K562 (cell line): ENCODE measurements at regions not wholly inside any gene's neighbourhood (a gene's known extent, or its start where the extent isn't known, plus 50 kb on each side); places are given as distances from the start of the nearest gene placed in this dataset.
A peak's percentile ranks its signal among the peaks of the same experiment; 100 is the strongest.

Experiments
- BACH1 ChIP-seq: fragments of 200-800 bp; sonication (Bioruptor generic); IDR thresholded peaks from 2 replicates; pipeline ENCODE4 v1.6.1; 2016; ENCODE audit warnings: missing genetic modification characterization, missing compliant biosample characterization
- HNRNPL ChIP-seq: fragments of 200-400 bp; formaldehyde crosslinking; IDR thresholded peaks from 2 replicates; pipeline ENCODE4 v1.6.1; 2017; ENCODE audit warnings: low read depth, mild to moderate bottlenecking, low read length
- ILK ChIP-seq: fragments of 450-650 bp; IDR thresholded peaks from 2 replicates; pipeline ENCODE4 v1.6.1; 2016; ENCODE audit warnings: missing genetic modification characterization, low read depth, mild to moderate bottlenecking, missing compliant biosample characterization, moderate library complexity, borderline replicate concordance
- KLF6 ChIP-seq: fragments of 250-450 bp; sonication (Bioruptor Pico); IDR thresholded peaks from 2 replicates; pipeline ENCODE4 v1.4.0; 2020; ENCODE audit warnings: mild to moderate bottlenecking, moderate library complexity, borderline replicate concordance
- MCM7 ChIP-seq, 2 experiments: fragments of 450-650 bp; IDR thresholded peaks; 2 replicates each; pipeline ENCODE4 v1.6.1; 2016 to 2018
- NKRF ChIP-seq: fragments of 450-650 bp; IDR thresholded peaks from 2 replicates; pipeline ENCODE4 v1.6.1; 2016; ENCODE audit warnings: borderline replicate concordance
- NR2C1 ChIP-seq, 2 experiments: fragments of 450-650 bp; IDR thresholded peaks; 2 replicates each; pipeline ENCODE4 v1.6.1; 2017; ENCODE audit warnings: mild to moderate bottlenecking in 2 of 2, antibody characterized with exemption in 1 of 2, inconsistent platforms in 1 of 2, missing compliant biosample characterization in 1 of 2, missing genetic modification characterization in 1 of 2
- SLC30A9 ChIP-seq: fragments of 250-450 bp; sonication (Bioruptor Pico); IDR thresholded peaks from 2 replicates; pipeline ENCODE4 v1.8.0; 2022; ENCODE audit warnings: mild to moderate bottlenecking, moderate library complexity
- SMARCC2 ChIP-seq: fragments of 450-650 bp; IDR thresholded peaks from 2 replicates; pipeline ENCODE4 v1.6.1; 2017; ENCODE audit warnings: antibody characterized with exemption, moderate library complexity, mild to moderate bottlenecking, low read depth
- SRSF7 ChIP-seq: fragments of 200-400 bp; formaldehyde crosslinking; optimal IDR thresholded peaks from 2 replicates; pipeline ENCODE3; 2017; ENCODE audit warnings: mild to moderate bottlenecking, low read depth, low read length
- ZFP36 ChIP-seq: fragments of 150-350 bp; IDR thresholded peaks from 2 replicates; pipeline ENCODE4 v1.6.1; 2018; ENCODE audit warnings: low read length, low read depth; ENCODE audit not compliant: partially characterized antibody
- ZKSCAN3 ChIP-seq: fragments of 250-450 bp; sonication (Bioruptor Pico); IDR thresholded peaks from 2 replicates; pipeline ENCODE4 v1.4.0; 2020
- ZNF174 ChIP-seq: fragments of 250-450 bp; sonication (Bioruptor Pico); IDR thresholded peaks from 2 replicates; pipeline ENCODE4 v1.4.0; 2020; ENCODE audit warnings: mild to moderate bottlenecking
- ZNF23 ChIP-seq: fragments of 250-450 bp; sonication (Bioruptor Pico); IDR thresholded peaks from 2 replicates; pipeline ENCODE4 v1.4.0; 2020; ENCODE audit warnings: mild to moderate bottlenecking
- ZNF311 ChIP-seq: fragments of 250-450 bp; sonication (Bioruptor Pico); IDR thresholded peaks from 2 replicates; pipeline ENCODE4 v1.4.0; 2020; ENCODE audit warnings: mild to moderate bottlenecking, moderate library complexity

DNA sequence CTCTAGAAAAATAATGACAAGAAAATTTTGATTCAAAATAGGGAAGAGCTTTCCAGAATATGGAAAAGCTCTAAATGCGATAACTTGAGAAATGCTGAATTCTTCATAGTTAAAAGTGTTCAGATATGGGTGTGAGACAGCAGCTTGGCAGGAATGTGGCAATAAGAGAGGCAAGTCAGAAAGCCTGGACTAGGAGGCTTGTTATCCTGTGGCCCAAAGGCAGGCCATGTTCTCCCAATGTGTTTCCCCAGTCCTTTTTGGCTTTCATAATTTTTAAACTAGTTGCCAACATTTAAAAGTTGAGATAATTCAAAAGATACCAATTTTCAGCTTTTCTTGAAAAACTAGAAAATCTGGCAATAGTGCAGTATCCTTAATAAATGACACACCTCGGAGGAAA, 366.3 kb upstream of the FANCL start (continued):
- TF ChIP-seq NKRF (no peak), ILK (tag) (no peak; the same call in 1 of the 2 replicates), NR2C1 (IDR thresholded peaks at IDR 0.05) (no peak), NR2C1 (tag; IDR thresholded peaks at IDR 0.05) (peak; percentile 61; the same call in 1 of the 2 replicates), ZNF23 (no peak), ZKSCAN3 (CRISPR knock-in tag) (no peak), SRSF7 (no peak), SLC30A9 (CRISPR knock-in tag) (no peak), SMARCC2 (no peak), ZNF174 (CRISPR knock-in tag) (no peak), KLF6 (CRISPR knock-in tag) (0 out of 2 replicates have a peak, but pooled peaks have one; percentile 46), BACH1 (tag) (peak; percentile 25; the same call in 1 of the 2 replicates), HNRNPL (no peak), MCM7 (IDR thresholded peaks at IDR 0.05) (no peak), ZFP36 (no peak), ZNF311 (CRISPR knock-in tag) (no peak)
